Cardiac muscle cell (in vitro differentiated cells and primary cell): ENCODE measurements at regions not wholly inside any gene's neighbourhood (a gene's known extent, or its start where the extent isn't known, plus 50 kb on each side); places are given as distances from the start of the nearest gene placed in this dataset.

Experiments
- DNase-seq, 2 donors: peaks; one replicate each; pipeline versions ENCODE4 v3.0.0 to v3.0.0-alpha.2; 2010 to 2017; ENCODE audit warnings: low read depth in 1 of 2, low spot score in 1 of 2
- H3K27ac ChIP-seq: fragments of 200-600 bp; sonication (generic); 2 replicates; pipeline ENCODE4 v1.5.1; 2016
- H3K27me3 ChIP-seq: fragments of 200-600 bp; sonication (generic); 2 replicates; pipeline ENCODE4 v1.6.0; 2016; ENCODE audit warnings: control low read depth
- H3K36me3 ChIP-seq: fragments of 200-600 bp; sonication (generic); 2 replicates; pipeline ENCODE4 v1.5.1; 2016; ENCODE audit warnings: control low read depth
- H3K4me1 ChIP-seq: fragments of 200-600 bp; sonication (generic); 2 replicates; pipeline ENCODE4 v1.8.1; 2017; ENCODE audit warnings: low read depth, mild to moderate bottlenecking, mixed run types
- H3K4me3 ChIP-seq: fragments of 200-600 bp; sonication (generic); 2 replicates; pipeline ENCODE4 v1.5.1; 2016; ENCODE audit warnings: mild to moderate bottlenecking
- H3K9me3 ChIP-seq: fragments of 200-600 bp; sonication (generic); 2 replicates; pipeline ENCODE4 v1.5.1; 2017; ENCODE audit warnings: low read depth, mild to moderate bottlenecking, control low read depth
- CTCF ChIP-seq: IDR thresholded peaks from 2 replicates; pipeline ENCODE4 v1.5.1; 2012; ENCODE audit warnings: low read depth, mild to moderate bottlenecking, low read length

- Histone ChIP-seq H3K4me1 (no peaks in the 10 kb centered on the region), H3K4me3 (no peak overlapping the region), H3K36me3 (no peaks in the 10 kb centered on the region), H3K27ac (no peak overlapping the region), H3K9me3 (no peaks in the 10 kb centered on the region), H3K27me3 (peaks cover 31% of the 10 kb centered on the region)
- no peak for TF ChIP-seq CTCF
- DNase-seq: no peak
Measured at GRCh38 chr1:37128091-37128490, 93.8 kb upstream of the GRIK3 start.

- H3K9me3 ChIP-seq: no peaks in the 10 kb centered on the region
- no peak for DNase-seq
- H3K36me3 ChIP-seq: no peaks in the 10 kb centered on the region
- H3K4me1 ChIP-seq: no peaks in the 10 kb centered on the region
- no peak overlapping the region for H3K27ac ChIP-seq
- peaks cover 31% of the 10 kb centered on the region for H3K27me3 ChIP-seq
- no peak overlapping the region for H3K4me3 ChIP-seq
- TF ChIP-seq CTCF: no peak
Measured at GRCh38 chr1:37130221-37130948, 96.1 kb upstream of the GRIK3 start.

- H3K4me1 ChIP-seq: no peaks in the 10 kb centered on the region
- peaks cover 31% of the 10 kb centered on the region for H3K27me3 ChIP-seq
- H3K9me3 ChIP-seq: no peaks in the 10 kb centered on the region
- H3K36me3 ChIP-seq: no peaks in the 10 kb centered on the region
- H3K4me3 ChIP-seq: no peak overlapping the region
- no peak for TF ChIP-seq CTCF
- no peak for DNase-seq
- no peak overlapping the region for H3K27ac ChIP-seq
Measured at GRCh38 chr1:37131281-37131680, 97.0 kb upstream of the GRIK3 start.

- H3K36me3 ChIP-seq: no peaks in the 10 kb centered on the region
- DNase-seq: no peak
- H3K27me3 ChIP-seq: peaks cover 24% of the 10 kb centered on the region
- H3K27ac ChIP-seq: no peak overlapping the region
- no peak for TF ChIP-seq CTCF
- H3K4me1 ChIP-seq: no peaks in the 10 kb centered on the region
- no peak overlapping the region for H3K4me3 ChIP-seq
- H3K9me3 ChIP-seq: no peaks in the 10 kb centered on the region
Measured at GRCh38 chr1:37133276-37134145, 99.2 kb upstream of the GRIK3 start.

GRCh38 chr1:37134599-37134998 is 100.3 kb upstream of the GRIK3 start:
- Histone ChIP-seq H3K27ac (no peak overlapping the region), H3K9me3 (no peaks in the 10 kb centered on the region), H3K4me1 (no peaks in the 10 kb centered on the region), H3K4me3 (no peak overlapping the region), H3K36me3 (no peaks in the 10 kb centered on the region), H3K27me3 (peaks cover 17% of the 10 kb centered on the region)
- DNase-seq: no peak
- no peak for TF ChIP-seq CTCF
